ENCODE measurements at regions not wholly inside any gene's neighbourhood (a gene's known extent, or its start where the extent isn't known, plus 50 kb on each side); places are given as distances from the start of the nearest gene placed in this dataset.

GRCh38 chr1:239125893-239126292 is 260.5 kb upstream of the CHRM3 start:
- BruUV-seq (replicated peaks): no TSS peak
- Histone ChIP-seq H3K4me3 (replicated peaks in 1 of 3; ENCODE audit: insufficient read depth in 1 of 3, low read depth in 1 of 3, low read length in 3 of 3) (no peak overlapping the region), H4K20me1 (replicated peaks; ENCODE audit: control insufficient read depth, extremely low read depth, insufficient read depth, low read length) (no peaks in the 10 kb centered on the region), H3K79me2 (ENCODE audit: control insufficient read depth, insufficient read depth, low read length) (no peaks in the 10 kb centered on the region), H3K9me3 (replicated peaks; ENCODE audit: control insufficient read depth, insufficient read depth, low read length) (peaks cover 2% of the 10 kb centered on the region), H3K4me1 (ENCODE audit: control insufficient read depth, extremely low read depth, insufficient read depth, low read length) (no peaks in the 10 kb centered on the region), H3K9me1 (replicated peaks; ENCODE audit: control insufficient read depth, extremely low read depth, insufficient read depth, low read length) (no peaks in the 10 kb centered on the region), H3K27me3 (ENCODE audit: control insufficient read depth in 2 of 2, insufficient read depth in 2 of 2, low read length in 2 of 2) (no peaks in the 10 kb centered on the region), H3K36me3 (ENCODE audit: control insufficient read depth in 2 of 2, extremely low read depth in 1 of 2, insufficient read depth in 2 of 2, low read length in 2 of 2) (no peaks in the 10 kb centered on the region), H3K4me2 (ENCODE audit: insufficient read depth, low read length) (no peak overlapping the region), H3K9ac (replicated peaks; ENCODE audit: extremely low read depth, insufficient read depth, low read length) (no peak overlapping the region), H2AFZ (ENCODE audit: low read depth, low read length) (no peak overlapping the region), H3K27ac (ENCODE audit: insufficient read depth, low read depth, low read length) (no peak overlapping the region)
- dilution Hi-C loops (cut with MboI; ENCODE audit: extremely low pct_ligation_motif_present, low sequenced_read_pairs): no loop called here
- intact Hi-C loops (cut with micrococcal nuclease): no loop called here
- ChIA-PET POLR2A (no interaction called here), CTCF (no interaction called here)
- TF ChIP-seq EZH2 (IDR thresholded peaks at IDR 0.05; ENCODE audit: borderline replicate concordance, low read depth, low read length, severe bottlenecking) (no peak), POLR2A (IDR thresholded peaks at IDR 0.05; ENCODE audit: low read depth, low read length) (no peak), MYC (IDR thresholded peaks at IDR 0.05; ENCODE audit: low read depth, low read length) (no peak), JUN (IDR thresholded peaks at IDR 0.05; ENCODE audit: borderline replicate concordance, insufficient read depth, insufficient read length, low read depth) (no peak), FOS (IDR thresholded peaks at IDR 0.05; ENCODE audit: borderline replicate concordance, insufficient read depth, low read length) (no peak), POLR2AphosphoS5 (IDR thresholded peaks at IDR 0.05; ENCODE audit: insufficient read depth, low read depth, low read length) (no peak), GATA2 (IDR thresholded peaks at IDR 0.05; ENCODE audit: insufficient read depth, insufficient read length, low read depth, low read length) (no peak), MAX (IDR thresholded peaks at IDR 0.05; ENCODE audit: insufficient read depth, insufficient read length) (no peak), CTCF (IDR thresholded peaks at IDR 0.05; ENCODE audit: extremely low read depth in 1 of 2, insufficient read depth in 1 of 2, low read depth in 1 of 2, low read length in 2 of 2) (no peak)
- DNase-seq (ENCODE audit: low read depth, low spot score) (no peak), FAIRE-seq (no peak)

Measured in endothelial cell of umbilical vein (primary cell).